ENCODE measurements at regions not wholly inside any gene's neighbourhood (a gene's known extent, or its start where the extent isn't known, plus 50 kb on each side); places are given as distances from the start of the nearest gene placed in this dataset.

GRCh38 chr4:177960566-177960965 lies 518.3 kb upstream of the AGA start:
- TF ChIP-seq CTCF (IDR thresholded peaks at IDR 0.05; ENCODE audit: borderline replicate concordance, extremely low read depth, low read length, poor library complexity, severe bottlenecking) = no peak
- no peak for TF ChIP-seq EZH2 (IDR thresholded peaks at IDR 0.05; ENCODE audit: borderline replicate concordance, low read depth, low read length, severe bottlenecking)
